H9 (cell line): ENCODE measurements at regions not wholly inside any gene's neighbourhood (a gene's known extent, or its start where the extent isn't known, plus 50 kb on each side); places are given as distances from the start of the nearest gene placed in this dataset.

Experiments used
- DNase-seq: peaks from one replicate; pipeline ENCODE4 v3.0.0-alpha.2; 2017
- H2AFZ ChIP-seq: one replicate; pipeline ENCODE4 v1.6.1; 2013; ENCODE audit warnings: mild to moderate bottlenecking, low read length, control low read depth, moderate library complexity
- H2AK5ac ChIP-seq: 2 replicates; pipeline ENCODE4 v1.6.1; 2013; ENCODE audit warnings: low read length, control low read depth, mixed read lengths; ENCODE audit not compliant: insufficient read length
- H2BK120ac ChIP-seq: one replicate; pipeline ENCODE4 v1.6.1; 2013; ENCODE audit warnings: low read depth, mild to moderate bottlenecking, low read length, control low read depth, inconsistent platforms; ENCODE audit not compliant: poor library complexity, severe bottlenecking
- H2BK12ac ChIP-seq: 2 replicates; pipeline ENCODE4 v1.6.1; 2013; ENCODE audit warnings: low read length, control low read depth, mixed read lengths, low read depth; ENCODE audit not compliant: insufficient read length
- H2BK15ac ChIP-seq: 2 replicates; pipeline ENCODE4 v1.6.1; 2013; ENCODE audit warnings: low read depth, low read length, control low read depth
- H2BK20ac ChIP-seq: one replicate; pipeline ENCODE4 v1.6.1; 2013; ENCODE audit warnings: low read depth, mild to moderate bottlenecking, low read length, control low read depth, inconsistent platforms; ENCODE audit not compliant: poor library complexity, severe bottlenecking
- H2BK5ac ChIP-seq: 2 replicates; pipeline ENCODE4 v1.6.1; 2013; ENCODE audit warnings: low read length, control low read depth, mixed read lengths; ENCODE audit not compliant: insufficient read length
- H3K14ac ChIP-seq: 2 replicates; pipeline ENCODE4 v1.6.1; 2013; ENCODE audit warnings: low read length, control low read depth; ENCODE audit not compliant: insufficient read depth
- H3K18ac ChIP-seq: 2 replicates; pipeline ENCODE4 v1.6.1; 2013; ENCODE audit warnings: low read depth, mild to moderate bottlenecking, mixed read lengths, low read length, control low read depth; ENCODE audit not compliant: insufficient read length
- H3K23ac ChIP-seq: 2 replicates; pipeline ENCODE4 v1.6.1; 2013; ENCODE audit warnings: low read length, control low read depth, mixed read lengths, low read depth; ENCODE audit not compliant: insufficient read length
- H3K23me2 ChIP-seq: 2 replicates; pipeline ENCODE4 v1.6.1; 2013; ENCODE audit warnings: low read depth, mild to moderate bottlenecking, mixed read lengths, low read length, control low read depth; ENCODE audit not compliant: insufficient read length, poor library complexity, severe bottlenecking
- H3K27ac ChIP-seq: 2 replicates; pipeline ENCODE4 v1.5.1; 2013; ENCODE audit warnings: low read length, control low read depth, mixed read lengths, low read depth; ENCODE audit not compliant: insufficient read length
- H3K27me3 ChIP-seq: 2 replicates; pipeline ENCODE4 v1.6.1; 2013; ENCODE audit warnings: low read length, control low read depth, inconsistent platforms; ENCODE audit not compliant: insufficient read depth
- H3K4ac ChIP-seq: 2 replicates; pipeline ENCODE4 v1.6.1; 2013; ENCODE audit warnings: low read depth, mild to moderate bottlenecking, control low read depth, inconsistent platforms, low read length, moderate library complexity
- H3K4me1 ChIP-seq: 2 replicates; pipeline ENCODE4 v1.6.1; 2013; ENCODE audit warnings: low read length, control low read depth, inconsistent platforms; ENCODE audit not compliant: insufficient read depth
- H3K4me2 ChIP-seq: 2 replicates; pipeline ENCODE4 v1.6.1; 2013; ENCODE audit warnings: low read length, control low read depth, mixed read lengths; ENCODE audit not compliant: insufficient read length, insufficient read depth
- H3K56ac ChIP-seq: 2 replicates; pipeline ENCODE4 v1.6.1; 2013; ENCODE audit warnings: low read depth, mild to moderate bottlenecking, mixed read lengths, low read length, control low read depth; ENCODE audit not compliant: insufficient read length
- H3K79me1 ChIP-seq: 2 replicates; pipeline ENCODE4 v1.6.1; 2013; ENCODE audit warnings: low read depth, mild to moderate bottlenecking, moderate library complexity, low read length, control low read depth, inconsistent platforms; ENCODE audit not compliant: insufficient read depth, poor library complexity, severe bottlenecking
- H3K79me2 ChIP-seq: 2 replicates; pipeline ENCODE4 v1.6.1; 2013; ENCODE audit warnings: low read length, control low read depth, inconsistent platforms; ENCODE audit not compliant: insufficient read depth
- H3K9ac ChIP-seq: 2 replicates; pipeline ENCODE4 v1.6.1; 2013; ENCODE audit warnings: low read length, control low read depth, mixed read lengths; ENCODE audit not compliant: insufficient read length; ENCODE audit errors: extremely low read depth
- H3K9me3 ChIP-seq: one replicate; pipeline ENCODE4 v1.6.1; 2013; ENCODE audit warnings: low read depth, low read length, inconsistent platforms; ENCODE audit not compliant: control insufficient read depth
- H3T11ph ChIP-seq: one replicate; pipeline ENCODE4 v1.6.1; 2013; ENCODE audit warnings: mild to moderate bottlenecking, low read length, control low read depth, inconsistent platforms
- H4K20me1 ChIP-seq: one replicate; pipeline ENCODE4 v1.6.1; 2013; ENCODE audit not compliant: control insufficient read depth, insufficient read length, insufficient read depth
- H4K5ac ChIP-seq: 2 replicates; pipeline ENCODE4 v1.6.1; 2013; ENCODE audit warnings: low read depth, mild to moderate bottlenecking, mixed read lengths, low read length, control low read depth; ENCODE audit not compliant: insufficient read length
- H4K8ac ChIP-seq: replicated peaks from 2 replicates; pipeline ENCODE4 v1.6.1; 2013; ENCODE audit warnings: low read length, control low read depth, mixed read lengths, low read depth; ENCODE audit not compliant: insufficient read length
- H4K91ac ChIP-seq: 2 replicates; pipeline ENCODE4 v1.6.1; 2013; ENCODE audit warnings: low read depth, mild to moderate bottlenecking, moderate library complexity, mixed read lengths, low read length, control low read depth; ENCODE audit not compliant: insufficient read length
- H3K27ac Mint-ChIP-seq, 3 experiments: 2 replicates in 2 of 3; 3 replicates in 1 of 3; pipeline ENCODE4 v1.8.0; 2020 to 2021; ENCODE audit warnings: mixed read lengths in 3 of 3, mild to moderate bottlenecking in 1 of 3, moderate library complexity in 1 of 3
- H3K27me3 Mint-ChIP-seq: 2 replicates; pipeline ENCODE4 v1.8.0; 2021; ENCODE audit warnings: low read depth, mild to moderate bottlenecking, moderate library complexity, mixed read lengths
- H3K36me3 Mint-ChIP-seq, 3 experiments: 2 replicates in 2 of 3; 3 replicates in 1 of 3; pipeline ENCODE4 v1.8.0; 2020 to 2021; ENCODE audit warnings: low read depth in 3 of 3, mixed read lengths in 3 of 3; ENCODE audit not compliant: insufficient read depth in 1 of 3
- H3K4me1 Mint-ChIP-seq, 2 experiments: 2 replicates each; pipeline ENCODE4 v1.8.0; 2020; ENCODE audit warnings: mixed read lengths in 2 of 2
- H3K4me3 Mint-ChIP-seq, 2 experiments: 2 replicates in 1 of 2; 3 replicates in 1 of 2; pipeline ENCODE4 v1.8.0; 2020 to 2021; ENCODE audit warnings: mild to moderate bottlenecking in 2 of 2, mixed read lengths in 2 of 2, moderate library complexity in 1 of 2
- H3K9me3 Mint-ChIP-seq, 2 experiments: 2 replicates in 1 of 2; 3 replicates in 1 of 2; pipeline ENCODE4 v1.8.0; 2020; ENCODE audit warnings: mild to moderate bottlenecking in 2 of 2, mixed read lengths in 2 of 2, moderate library complexity in 1 of 2
- CTCF ChIP-seq: fragments of 200-600 bp; sonication (generic); conservative IDR thresholded peaks from 3 replicates; pipeline ENCODE4 v1.8.0; 2021; ENCODE audit warnings: antibody characterized with exemption, mild to moderate bottlenecking
- whole genome bisulfite sequencing: extraction: QIAGEN DNeasy Blood & Tissue Kit; methylation state at CpG from one replicate; pipeline ENCODE4 v1.1.7; 2013; ENCODE audit warnings: missing lambda C conversion rate, low lambda C conversion rate, mixed read lengths; ENCODE audit not compliant: insufficient read length; ENCODE audit errors: extremely low coverage; 5-methylcytosine and 5-hydroxymethylcytosine counted together

GRCh38 chr7:81857385-81857784 is 87.5 kb upstream of the HGF start:
- H3K27me3 Mint-ChIP-seq: no peaks in the 10 kb centered on the region
- Histone ChIP-seq H3K4me1 (no peaks in the 10 kb centered on the region), H4K91ac (no peak overlapping the region), H3K9ac (no peak overlapping the region), H3K79me2 (no peaks in the 10 kb centered on the region), H3K4me2 (no peak overlapping the region), H3K14ac (no peak overlapping the region), H3K23ac (no peak overlapping the region), H2BK15ac (no peak overlapping the region), H2AK5ac (no peak overlapping the region), H3K4ac (no peak overlapping the region), H4K8ac (no peak overlapping the region), H3K18ac (no peak overlapping the region), H2BK20ac (no peak overlapping the region), H2BK5ac (no peak overlapping the region), H2BK12ac (no peak overlapping the region), H3K56ac (no peak overlapping the region), H3K79me1 (no peaks in the 10 kb centered on the region), H3K27me3 (no peaks in the 10 kb centered on the region), H4K5ac (no peak overlapping the region), H3K9me3 (no peaks in the 10 kb centered on the region), H2AFZ (no peak overlapping the region), H3K27ac (no peak overlapping the region), H4K20me1 (no peaks in the 10 kb centered on the region), H3K23me2 (no peaks in the 10 kb centered on the region), H2BK120ac (no peak overlapping the region), H3T11ph (no peak overlapping the region)
- H3K4me1 Mint-ChIP-seq: peaks cover 3 to 4% of the 10 kb centered on the region in 2 experiments
- no peak for TF ChIP-seq CTCF
- no peaks in the 10 kb centered on the region for H3K36me3 Mint-ChIP-seq
- no CpG with 5 or more reads among the region's 2 CpGs for WGBS
- H3K4me3 Mint-ChIP-seq: no peak overlapping the region
- peaks cover 0 to 3% of the 10 kb centered on the region in 2 experiments; a peak in 1 of 5 replicates for H3K9me3 Mint-ChIP-seq
- DNase-seq: no peak
- H3K27ac Mint-ChIP-seq: peak overlapping the region in 1 of 3 experiments; percentile 40; a peak in 3 of 7 replicates
